Hematopoietic multipotent progenitor cell (in vitro differentiated cells): ENCODE measurements at regions not wholly inside any gene's neighbourhood (a gene's known extent, or its start where the extent isn't known, plus 50 kb on each side); places are given as distances from the start of the nearest gene placed in this dataset.

ENCODE experiments used
- DNase-seq, 3 donors: peaks; one replicate each; pipeline ENCODE4 v3.0.0-alpha.2; 2011 to 2015; ENCODE audit warnings: low read depth in 2 of 3, low spot score in 2 of 3

DNA sequence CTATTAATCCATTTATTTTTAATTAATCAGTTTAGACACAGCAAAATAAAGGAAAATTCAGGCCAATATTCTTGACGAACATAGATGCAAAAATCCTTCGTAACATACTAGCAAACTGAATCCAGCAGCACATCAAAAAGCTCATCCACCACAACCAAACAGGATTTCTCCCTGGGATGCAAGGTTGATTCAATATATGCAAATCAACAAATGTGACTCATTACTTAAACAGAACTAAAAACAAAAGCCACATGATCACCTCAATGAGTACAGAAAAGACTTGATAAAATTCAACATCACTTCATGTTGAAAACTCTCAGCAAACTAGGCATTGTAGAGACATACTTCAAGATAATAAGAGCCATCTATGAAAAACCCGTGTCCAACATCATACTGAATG, 364.1 kb upstream of the THBS1 start:
- no peak for DNase-seq

DNA sequence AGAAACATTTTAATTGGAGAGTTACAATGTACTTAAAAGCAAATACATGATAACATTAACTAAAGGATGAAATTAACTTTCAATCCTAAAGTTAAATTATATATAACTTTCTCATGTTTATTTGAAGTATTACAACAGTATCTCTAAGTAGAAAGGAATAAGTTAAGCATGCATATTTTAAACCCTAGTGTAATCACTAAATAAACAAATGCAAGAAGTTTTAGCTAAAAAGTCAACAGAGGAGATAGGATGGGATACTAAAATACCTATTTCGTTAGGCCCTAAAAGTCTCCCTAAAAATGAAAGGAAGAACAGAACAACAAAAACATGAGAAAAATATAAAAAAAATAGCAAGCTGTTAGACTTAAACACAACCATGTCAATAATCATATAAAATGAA, 361.3 kb upstream of the THBS1 start:
- no peak for DNase-seq

DNA sequence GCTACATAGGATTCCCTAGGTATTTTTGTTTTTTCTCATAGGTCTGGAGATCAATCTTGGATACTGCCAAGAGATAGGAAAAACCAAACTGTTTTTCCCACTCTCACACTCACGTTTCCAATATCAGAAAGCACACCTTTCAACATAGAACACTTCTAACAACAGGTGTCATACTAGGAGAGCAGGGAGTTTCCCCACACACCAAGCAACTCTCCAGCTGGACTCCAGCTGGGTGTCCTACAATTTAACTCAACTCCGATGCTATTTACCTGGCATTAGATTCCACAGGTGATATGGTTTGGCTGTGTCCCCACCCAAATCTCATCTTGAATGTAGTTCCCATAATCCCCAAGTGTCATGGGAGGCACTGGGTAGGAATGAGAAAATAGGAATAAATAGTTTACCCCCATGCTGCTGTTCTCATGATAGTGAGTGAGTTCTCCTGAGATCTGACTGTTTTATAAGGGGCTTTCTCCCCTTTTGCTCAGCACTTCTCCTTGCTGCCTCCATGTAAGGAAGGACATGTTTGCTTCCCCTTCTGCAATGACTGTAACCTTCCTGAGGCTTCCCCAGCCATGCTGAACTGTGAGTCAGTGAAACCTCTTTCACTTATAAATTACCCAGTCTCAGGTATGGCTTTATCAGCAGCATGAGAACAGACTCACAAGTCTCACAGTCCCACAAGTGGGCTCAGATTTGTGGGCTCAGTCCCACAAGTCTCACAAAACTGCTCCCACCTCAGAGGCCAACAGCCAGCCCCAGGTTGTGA, 354.5 kb upstream of the THBS1 start:
- no peak for DNase-seq

DNA sequence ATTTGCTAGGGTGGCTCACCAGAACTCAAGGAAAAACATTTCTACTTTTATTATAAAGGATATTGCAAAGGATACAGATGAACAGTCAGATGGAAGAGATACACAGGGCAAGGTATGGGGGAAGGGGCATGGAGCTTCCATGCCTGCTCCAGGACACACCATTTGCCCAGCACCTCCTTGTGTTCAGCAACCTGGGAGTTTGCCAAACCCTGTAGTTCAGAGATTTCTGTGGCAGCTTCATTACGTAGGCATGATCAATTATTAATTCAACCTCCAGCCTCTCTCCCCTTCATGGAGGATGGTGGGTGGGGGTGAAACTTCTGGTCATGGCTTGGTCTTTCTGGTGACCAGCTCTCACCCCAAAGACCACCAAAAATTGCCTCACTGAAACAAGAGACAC, 353.9 kb upstream of the THBS1 start:
- DNase-seq: no peak

DNA sequence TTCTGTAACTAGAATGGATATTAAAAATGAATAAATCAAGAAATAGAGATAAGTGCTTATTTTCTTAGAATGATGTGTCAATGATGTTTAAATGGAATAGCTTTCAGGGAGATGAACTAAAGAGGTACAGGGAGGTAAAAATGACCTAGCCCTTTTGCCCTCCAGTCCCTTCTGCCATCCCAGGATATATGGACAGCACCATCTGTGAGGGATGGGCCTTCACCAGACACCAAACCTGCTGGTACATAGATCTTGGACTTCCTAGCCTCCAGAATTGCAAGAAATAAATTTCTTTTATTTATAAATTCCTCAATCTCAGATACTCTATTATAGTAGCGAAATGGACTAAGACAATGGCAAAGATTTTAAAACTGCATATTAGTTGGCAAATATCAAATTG, 352.0 kb upstream of the THBS1 start:
- DNase-seq: no peak

DNA sequence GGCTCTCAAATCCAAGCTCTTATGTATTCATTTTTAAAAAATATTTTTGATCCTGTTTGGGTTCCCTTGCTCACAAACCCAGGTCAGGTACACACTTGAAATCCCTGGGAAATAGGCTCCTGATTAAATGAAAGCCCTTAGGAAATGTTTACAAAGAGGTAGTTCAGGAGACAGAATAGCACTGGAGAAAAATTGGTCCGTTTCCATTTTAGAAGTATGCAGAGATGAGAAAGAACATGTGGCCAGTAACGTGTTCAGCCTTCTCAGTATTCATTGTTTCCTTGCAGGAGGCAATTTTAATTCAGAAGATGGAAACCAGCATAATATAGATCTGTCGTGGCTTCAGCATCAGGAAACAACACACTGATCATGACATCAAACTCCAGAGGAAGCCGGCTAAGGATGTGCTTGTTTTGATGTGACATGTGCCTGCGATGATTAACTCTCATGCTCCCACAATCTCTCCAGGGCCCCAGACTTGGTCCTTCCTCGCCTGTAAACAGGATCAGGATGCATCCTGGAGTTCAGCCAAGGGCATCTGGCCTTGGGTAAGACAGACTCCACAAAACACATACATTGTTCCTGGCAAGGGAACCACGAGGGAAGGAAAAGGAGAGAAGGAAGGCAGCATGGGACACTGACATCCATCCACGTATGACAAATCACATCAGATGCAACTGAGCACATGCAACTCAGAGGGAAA, 350.5 kb upstream of the THBS1 start:
- DNase-seq: no peak

DNA sequence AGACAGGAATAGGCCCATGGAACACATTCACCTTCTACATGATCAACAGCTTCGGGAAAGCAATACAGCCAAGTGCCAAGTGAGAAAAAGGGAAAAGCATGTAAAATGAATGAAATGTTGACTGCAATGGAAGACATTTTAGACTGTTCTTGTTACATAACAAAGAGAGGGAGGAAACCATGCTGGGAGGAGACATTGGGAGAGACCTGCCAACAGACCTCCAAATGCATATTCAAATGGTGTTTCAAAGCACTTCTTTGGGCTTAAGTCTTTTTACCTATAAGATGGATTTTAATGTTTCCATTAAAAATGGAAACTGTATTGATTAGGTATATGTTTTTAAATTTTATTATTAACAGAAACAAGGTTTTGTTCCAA, 350.0 kb upstream of the THBS1 start:
- no peak for DNase-seq

DNA sequence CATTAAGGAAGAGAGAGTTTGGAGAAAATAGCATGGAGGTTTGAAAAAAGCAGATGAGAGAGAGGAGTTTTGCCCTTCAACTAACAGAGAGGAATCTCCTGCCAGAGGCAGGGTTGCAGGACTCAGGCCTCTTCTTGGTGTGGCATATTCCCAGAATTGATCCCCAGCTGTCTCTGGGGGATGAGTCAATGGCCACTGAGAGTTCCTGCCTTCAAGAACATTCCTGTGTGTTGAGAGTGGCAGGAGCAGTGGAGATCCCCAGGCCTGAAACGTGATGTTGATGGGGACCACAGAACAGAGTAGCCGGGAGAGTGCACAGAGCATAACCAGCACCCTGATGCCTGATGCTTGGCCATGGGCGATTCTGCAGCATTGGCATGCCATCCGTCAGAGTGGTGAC, 348.4 kb upstream of the THBS1 start:
- no peak for DNase-seq

DNA sequence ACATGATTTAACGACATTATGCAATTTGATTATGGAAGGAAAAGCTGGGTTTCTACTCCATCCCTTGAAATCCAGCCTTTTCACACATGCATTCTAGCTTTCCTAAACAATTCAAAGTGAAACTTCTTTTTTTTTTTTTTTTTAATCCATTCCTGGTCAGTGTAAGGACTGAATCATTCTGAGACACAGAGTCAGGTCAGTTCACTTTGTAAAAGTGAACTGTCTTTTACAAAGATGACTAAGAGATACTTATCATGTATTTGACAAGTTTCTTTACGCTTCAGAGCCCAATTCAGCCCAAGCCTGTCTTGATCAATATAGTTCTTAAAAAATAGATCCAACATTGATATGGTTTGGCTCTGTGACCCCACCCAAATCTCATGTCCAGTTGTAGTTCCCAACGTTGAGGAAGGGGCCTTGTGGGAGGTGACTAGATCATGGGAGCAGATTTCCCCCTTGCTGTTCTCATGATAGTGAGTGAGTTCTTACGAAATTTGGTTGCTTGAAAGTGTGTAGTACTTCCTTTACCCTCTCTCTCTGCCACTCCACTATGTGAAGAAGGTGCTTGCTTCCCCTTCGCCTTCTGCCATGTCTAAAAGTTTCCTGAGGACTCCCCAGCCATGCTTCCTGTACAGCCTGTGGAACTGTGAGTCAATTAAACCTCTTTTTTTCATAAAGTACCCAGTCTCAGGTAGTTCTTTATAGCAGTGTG, 345.6 kb upstream of the THBS1 start:
- DNase-seq: no peak

DNA sequence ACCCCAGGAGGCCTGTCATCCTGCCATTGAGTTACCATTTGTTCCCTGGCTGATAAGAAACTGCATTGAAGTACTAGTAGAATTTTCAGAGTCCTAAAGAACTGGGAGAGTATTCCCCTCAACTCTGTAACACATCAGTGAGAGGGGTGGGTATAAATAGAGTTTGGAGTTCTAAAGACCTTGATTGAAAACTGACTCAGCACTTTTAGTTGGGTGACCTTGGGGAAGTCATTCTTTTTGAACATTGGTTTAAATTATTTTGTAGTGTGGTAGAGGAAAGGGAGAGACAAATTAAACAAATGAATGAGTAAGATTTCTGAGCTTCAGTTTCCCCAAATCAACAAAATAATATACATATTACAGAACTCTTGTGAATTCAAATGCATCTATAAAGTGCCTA, 344.5 kb upstream of the THBS1 start:
- no peak for DNase-seq

DNA sequence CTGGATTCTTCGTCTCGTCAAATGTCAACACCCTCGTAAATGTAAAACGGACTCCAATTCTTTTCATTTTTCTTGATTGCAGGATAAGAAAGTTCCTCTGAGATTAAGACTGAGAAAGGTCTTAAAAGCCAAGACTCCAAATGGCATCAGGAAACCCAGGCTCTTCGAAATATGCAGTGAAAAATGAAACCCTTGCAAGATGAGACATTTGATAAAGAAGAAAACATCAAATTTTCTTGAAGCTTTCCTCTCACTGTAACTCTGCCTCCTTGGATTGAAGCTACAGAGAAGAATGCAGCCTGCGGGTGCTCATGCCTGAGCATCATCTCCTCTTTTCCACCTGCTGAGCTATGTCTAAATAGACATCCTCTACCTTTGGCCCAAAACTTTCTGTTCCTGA, 342.4 kb upstream of the THBS1 start:
- no peak for DNase-seq

DNA sequence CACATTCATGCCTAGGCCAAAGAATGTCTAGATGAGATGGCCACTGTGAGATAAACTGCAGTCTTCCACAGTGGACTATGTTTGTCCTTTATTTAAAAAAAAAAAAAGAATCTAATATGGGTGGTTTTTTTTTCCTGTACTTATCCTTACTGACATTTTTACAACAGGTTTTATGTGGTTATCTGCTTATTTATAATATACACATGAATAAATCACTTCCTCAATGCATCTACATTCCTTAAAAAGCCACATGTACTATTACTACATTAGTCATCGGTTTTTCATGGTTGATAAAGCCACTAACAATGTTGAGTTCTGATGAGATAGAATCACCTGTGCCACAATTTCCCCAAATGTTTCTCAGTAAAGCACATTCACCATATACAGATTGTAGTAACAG, 341.3 kb upstream of the THBS1 start:
- DNase-seq: no peak

DNA sequence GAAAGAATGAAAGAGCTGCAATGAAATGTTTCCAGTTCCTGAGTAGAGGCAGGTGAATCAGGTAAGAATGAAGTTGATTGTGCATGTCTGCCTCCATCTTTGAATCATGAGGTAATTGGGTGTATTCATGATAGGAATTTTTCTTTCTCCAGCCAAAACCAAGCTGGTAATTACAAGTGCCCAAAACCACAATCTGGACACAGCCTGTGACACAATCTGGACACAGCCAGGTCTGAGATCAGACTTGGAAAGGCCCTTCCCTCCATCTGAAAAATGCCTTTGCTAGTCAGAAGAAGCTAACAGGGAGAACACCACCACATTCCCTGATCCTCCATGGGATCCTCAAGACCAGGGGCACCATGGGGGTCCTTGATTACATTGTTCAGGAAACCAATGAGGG, 338.5 kb upstream of the THBS1 start:
- DNase-seq: no peak

DNA sequence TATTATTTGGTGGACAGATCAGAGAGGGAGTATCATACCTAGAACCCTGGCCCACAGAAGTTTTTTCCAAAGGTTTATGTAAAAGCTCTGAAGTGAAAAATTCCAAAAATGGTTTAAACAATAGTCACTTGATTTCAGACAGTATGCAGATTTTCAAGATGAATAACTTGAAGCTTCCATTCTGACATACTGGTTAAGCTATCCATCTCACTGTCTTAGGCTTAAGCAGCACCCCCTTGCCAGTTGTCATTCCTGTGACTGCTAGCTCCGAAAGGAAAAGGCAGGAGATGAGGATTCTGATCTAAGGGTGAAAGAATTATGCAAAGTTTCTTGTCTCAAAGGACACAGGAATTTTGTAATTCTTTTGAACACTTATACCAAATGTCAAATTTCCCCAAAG, 337.5 kb upstream of the THBS1 start:
- DNase-seq: no peak

DNA sequence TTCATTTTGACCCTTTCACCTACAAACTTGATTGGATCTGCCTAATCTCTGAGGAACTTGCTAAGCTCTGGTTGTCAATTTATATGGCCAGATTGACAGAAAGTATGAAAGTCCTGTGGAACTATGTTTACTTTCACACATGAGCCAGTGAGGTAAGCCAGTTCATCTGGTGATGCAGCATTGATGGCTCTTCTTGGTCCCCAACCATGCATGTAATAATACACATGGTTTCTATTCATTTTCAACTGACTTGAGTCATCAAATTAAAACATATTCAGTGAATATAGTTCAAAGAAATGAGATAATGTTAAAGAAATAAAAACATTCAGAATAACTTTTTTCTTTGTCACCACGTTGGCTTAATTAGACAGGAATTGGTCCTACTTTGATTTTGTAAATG, 336.1 kb upstream of the THBS1 start:
- no peak for DNase-seq

DNA sequence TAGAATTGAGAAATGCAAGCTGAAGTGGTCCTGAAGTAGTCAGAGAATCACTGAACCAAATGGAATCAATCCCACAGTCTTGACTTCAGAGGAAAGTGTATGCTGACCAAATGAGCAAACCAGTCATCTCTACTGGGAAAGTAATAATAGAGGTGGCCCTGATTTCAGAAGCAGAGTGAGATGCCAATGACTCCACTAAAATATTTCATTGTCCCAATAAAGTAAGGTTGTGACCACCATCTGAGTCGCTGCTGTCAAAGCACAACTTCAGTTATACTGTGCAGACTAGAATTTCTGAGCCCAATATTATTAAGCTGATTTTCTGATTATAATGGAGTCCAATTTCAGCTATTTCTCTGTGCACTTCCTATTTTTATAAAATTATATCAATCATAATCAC, 334.4 kb upstream of the THBS1 start:
- DNase-seq: no peak

DNA sequence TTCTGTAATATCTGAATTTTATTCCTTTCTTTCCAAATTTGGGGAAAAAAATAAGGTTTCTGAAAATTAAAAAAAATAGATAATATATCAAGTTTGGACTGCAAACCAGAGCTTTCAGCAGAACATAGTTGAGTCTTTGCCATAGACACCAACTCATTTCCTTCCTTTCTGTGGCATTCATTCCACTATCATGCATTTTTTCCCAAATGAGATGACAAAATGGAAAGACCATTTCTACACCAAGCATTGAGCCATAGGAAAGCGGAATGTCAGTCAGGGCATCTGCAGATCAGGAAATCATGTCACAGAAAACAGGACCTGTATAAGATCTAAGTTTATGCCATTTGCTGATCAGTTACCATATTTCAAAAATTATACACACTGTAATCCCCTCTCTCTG, 333.3 kb upstream of the THBS1 start:
- DNase-seq: no peak

DNA sequence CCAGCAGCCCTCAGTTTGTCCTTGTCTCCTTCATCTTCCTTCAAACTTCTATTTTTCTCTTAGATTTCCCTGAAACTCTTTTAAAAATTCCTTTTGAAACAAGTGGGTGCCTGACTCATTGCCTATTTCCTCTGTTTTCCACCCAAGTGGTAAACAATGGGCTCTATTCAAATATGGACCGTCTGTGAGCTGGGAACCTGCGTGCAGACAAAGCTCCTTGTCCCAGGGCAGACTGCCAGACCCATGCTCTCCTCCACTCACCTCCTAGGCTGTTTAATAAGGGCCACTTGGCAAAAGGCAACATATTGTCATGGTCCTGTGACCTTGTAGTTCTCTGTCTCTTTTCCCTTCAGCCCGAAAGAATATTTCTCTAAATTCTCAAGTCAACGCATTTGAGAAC, 332.7 kb upstream of the THBS1 start:
- no peak for DNase-seq

DNA sequence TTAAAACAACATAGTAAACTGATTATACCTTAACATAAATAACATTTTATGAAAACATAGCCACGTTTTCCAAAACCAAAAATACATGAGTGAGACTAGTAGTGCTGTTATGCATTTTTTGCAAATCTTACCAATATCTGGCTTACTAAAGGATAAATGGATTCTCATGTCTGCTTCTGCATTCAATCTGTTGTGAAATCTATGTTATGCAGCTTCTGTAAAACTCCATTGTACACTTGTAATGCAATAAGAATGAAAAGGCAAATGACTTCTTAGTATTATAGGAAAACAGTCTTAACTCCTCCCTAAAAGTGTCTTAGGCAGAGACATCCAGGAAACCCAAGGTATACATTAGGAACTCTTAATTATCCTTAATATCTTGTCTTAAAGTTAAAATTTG, 330.9 kb upstream of the THBS1 start:
- DNase-seq: no peak

DNA sequence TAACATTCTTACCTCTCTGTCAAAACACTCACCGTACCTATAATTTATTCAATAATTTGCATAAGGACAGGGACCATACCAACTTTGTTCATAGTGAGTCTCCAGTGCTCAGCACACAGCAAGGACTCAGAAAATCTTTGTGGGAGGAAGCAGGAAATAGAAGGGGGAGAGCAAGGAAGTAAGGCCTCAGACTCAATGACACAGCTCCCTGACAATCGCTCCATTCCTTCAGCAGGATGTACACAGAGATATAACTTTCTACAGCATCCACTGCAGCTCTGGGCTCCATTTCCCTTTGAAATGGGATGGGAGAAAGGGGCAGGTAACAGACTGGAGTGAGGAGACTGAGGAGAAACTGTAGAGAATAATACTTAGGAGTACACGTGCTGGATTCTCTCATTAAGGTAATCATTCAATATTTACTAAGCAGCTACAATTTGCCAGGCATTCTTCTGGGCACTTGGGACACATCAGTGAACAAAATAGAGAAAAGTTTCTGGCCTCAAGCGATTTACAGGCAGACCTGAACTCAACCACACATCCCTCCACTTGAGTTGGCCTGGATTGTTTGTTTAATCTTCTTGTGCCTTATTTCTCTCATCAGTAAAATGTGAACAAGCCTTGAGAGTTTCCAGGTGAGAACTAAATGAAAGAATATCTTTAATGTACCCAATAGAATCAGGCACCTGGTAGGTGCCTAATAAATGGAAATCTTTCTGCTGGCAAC, 330.3 kb upstream of the THBS1 start:
- no peak for DNase-seq

DNA sequence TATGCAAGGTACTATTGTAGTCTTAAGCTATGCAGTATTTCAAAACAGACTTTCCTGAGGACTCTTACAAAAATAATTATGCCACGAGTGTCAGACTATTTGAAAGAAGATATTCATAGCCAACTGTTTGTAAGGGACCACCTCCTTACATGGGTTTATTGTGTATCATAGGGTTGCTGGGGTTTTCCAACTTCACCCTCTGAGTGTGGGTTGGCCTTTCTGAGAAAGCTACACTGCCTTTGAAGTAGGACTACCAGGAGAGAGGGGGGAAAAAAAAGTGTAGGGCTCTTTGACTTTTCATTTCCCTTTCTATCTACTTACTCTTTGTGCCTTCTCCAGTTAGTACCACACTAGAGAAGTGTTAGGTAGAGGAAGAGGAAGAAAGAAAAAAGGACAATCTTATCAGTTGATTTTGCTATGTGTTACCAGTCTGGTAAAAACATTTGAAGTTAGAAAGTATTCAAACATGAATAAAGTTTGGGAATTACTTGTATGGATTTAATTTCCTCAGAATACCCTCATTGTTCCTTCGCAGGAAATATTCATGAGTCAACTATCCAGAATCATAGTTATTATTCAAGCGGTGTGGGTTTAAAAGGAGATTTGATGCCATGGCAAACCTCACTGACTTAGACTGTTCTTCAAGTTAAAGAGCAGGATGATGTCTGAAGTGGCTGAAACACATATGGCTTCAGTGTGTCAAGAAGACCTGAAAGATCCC, 329.3 kb upstream of the THBS1 start:
- DNase-seq: no peak
